ENCODE measurements at regions not wholly inside any gene's neighbourhood (a gene's known extent, or its start where the extent isn't known, plus 50 kb on each side); places are given as distances from the start of the nearest gene placed in this dataset.

DNA sequence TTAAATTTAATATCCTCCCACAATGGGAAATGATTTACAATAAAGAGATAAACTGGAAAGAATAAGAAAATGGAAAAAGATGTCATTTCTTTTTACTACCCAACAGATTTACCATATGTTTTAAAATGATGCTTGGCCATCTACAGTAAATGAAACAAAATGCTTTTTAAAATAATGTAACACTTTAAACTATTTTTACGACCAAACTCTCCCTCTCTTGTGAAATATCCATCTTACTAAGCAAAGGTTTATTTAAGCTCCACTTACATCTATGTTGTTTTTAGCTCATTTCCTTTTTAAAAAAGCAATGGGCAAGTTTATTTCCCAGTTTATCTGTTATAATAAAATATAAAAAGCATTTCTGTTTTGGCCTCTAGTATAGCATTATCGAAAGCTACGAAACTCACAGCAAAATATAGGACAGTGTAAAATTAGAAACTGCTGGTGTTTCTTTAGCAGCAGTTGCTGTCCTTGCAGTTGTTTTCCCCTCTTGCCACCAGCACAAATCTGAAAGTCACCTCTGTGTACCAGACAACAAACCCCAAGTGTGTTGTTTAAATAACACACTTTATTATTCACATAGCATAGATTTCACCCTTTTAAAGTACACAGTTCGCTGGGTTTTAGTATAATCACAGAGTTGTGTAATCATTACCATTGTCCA, 195.1 kb downstream of the CDRT15L2 start:
- H3K4me1 ChIP-seq (ENCODE audit: insufficient read depth, low read length, poor library complexity, severe bottlenecking), result peaks cover 21% of the 10 kb centered on the region
- ChIA-PET CTCF (ENCODE audit: unreplicated experiment) (no interaction called here), POLR2A (interaction anchor here (0.5 to 1.2 kb wide), 5 partner anchors 17 to 347 kb away, joined by 3 to 8 read pairs (median 3); no protein-coding TSS in a partner anchor)
- BruUV-seq (replicated peaks), result no TSS peak
- H3K4me2 ChIP-seq (ENCODE audit: low read length), result peak overlapping the region; percentile 39
- H4K20me1 ChIP-seq (ENCODE audit: insufficient read depth, low read length), result no peaks in the 10 kb centered on the region
- H3K27ac ChIP-seq (ENCODE audit: low read depth, low read length, poor library complexity, severe bottlenecking), result peak overlapping the region; percentile 0
- H3K9me3 ChIP-seq (ENCODE audit: low read length), result peaks cover 15% of the 10 kb centered on the region; the same call in 1 of the 2 replicates
- H3K79me2 ChIP-seq (ENCODE audit: insufficient read depth, low read depth, low read length), result no peaks in the 10 kb centered on the region
- no peaks in the 10 kb centered on the region for H3K9me2 ChIP-seq (ENCODE audit: insufficient read depth, low read length)
- DNase-seq (ENCODE audit: low spot score), result no peak
- H3K4me3 ChIP-seq (ENCODE audit: low read depth, low read length, poor library complexity, severe bottlenecking), result no peak overlapping the region
- TF ChIP-seq, protein P1, sequence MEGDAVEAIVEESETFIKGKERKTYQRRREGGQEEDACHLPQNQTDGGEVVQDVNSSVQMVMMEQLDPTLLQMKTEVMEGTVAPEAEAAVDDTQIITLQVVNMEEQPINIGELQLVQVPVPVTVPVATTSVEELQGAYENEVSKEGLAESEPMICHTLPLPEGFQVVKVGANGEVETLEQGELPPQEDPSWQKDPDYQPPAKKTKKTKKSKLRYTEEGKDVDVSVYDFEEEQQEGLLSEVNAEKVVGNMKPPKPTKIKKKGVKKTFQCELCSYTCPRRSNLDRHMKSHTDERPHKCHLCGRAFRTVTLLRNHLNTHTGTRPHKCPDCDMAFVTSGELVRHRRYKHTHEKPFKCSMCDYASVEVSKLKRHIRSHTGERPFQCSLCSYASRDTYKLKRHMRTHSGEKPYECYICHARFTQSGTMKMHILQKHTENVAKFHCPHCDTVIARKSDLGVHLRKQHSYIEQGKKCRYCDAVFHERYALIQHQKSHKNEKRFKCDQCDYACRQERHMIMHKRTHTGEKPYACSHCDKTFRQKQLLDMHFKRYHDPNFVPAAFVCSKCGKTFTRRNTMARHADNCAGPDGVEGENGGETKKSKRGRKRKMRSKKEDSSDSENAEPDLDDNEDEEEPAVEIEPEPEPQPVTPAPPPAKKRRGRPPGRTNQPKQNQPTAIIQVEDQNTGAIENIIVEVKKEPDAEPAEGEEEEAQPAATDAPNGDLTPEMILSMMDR (conservative IDR thresholded peaks at IDR 0.05; ENCODE audit: low read length), result no peak
- no peak for TF ChIP-seq EZH2phosphoT487 (IDR thresholded peaks at IDR 0.05; ENCODE audit: borderline replicate concordance, low read depth, low read length)
- no peaks in the 10 kb centered on the region; the same call in 1 of the 2 replicates for H3K36me3 ChIP-seq (ENCODE audit: insufficient read depth, low read length)
- intact Hi-C loops (cut with micrococcal nuclease; ENCODE audit: unreplicated experiment), result no loop called here
- peak overlapping the region; percentile 23; the same call in 1 of the 2 replicates for H2AFZ ChIP-seq (ENCODE audit: low read length)

DNA sequence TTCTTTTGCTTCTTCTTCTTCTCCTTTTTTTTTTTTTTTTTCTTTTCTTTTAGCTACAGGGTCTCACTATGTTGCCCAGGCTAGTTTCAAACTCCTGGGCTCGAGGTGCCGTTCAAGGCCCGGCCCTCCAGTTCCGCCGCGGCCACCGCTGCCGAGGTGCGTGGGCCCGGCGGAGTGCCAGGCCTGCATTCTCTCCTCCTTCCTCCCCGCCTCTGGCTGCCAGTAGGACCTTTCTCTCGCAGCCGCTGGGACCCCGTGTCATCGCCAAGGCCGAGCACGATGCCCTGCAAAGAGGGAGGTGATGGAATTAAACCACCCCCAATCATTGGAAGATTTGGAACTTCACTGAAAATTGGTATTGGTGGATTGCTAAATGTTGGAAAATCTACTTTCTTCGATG, 195.8 kb downstream of the CDRT15L2 start:
- Histone ChIP-seq H3K4me2 (ENCODE audit: low read length) (no peak overlapping the region), H4K20me1 (ENCODE audit: insufficient read depth, low read length) (no peaks in the 10 kb centered on the region), H3K27ac (ENCODE audit: low read depth, low read length, poor library complexity, severe bottlenecking) (no peak overlapping the region), H2AFZ (ENCODE audit: low read length) (peak overlapping the region; percentile 23; the same call in 1 of the 2 replicates), H3K79me2 (ENCODE audit: insufficient read depth, low read depth, low read length) (no peaks in the 10 kb centered on the region), H3K4me1 (ENCODE audit: insufficient read depth, low read length, poor library complexity, severe bottlenecking) (peaks cover 21% of the 10 kb centered on the region), H3K9me3 (ENCODE audit: low read length) (peaks cover 15% of the 10 kb centered on the region; the same call in 1 of the 2 replicates), H3K9me2 (ENCODE audit: insufficient read depth, low read length) (no peaks in the 10 kb centered on the region), H3K36me3 (ENCODE audit: insufficient read depth, low read length) (no peaks in the 10 kb centered on the region; the same call in 1 of the 2 replicates), H3K4me3 (ENCODE audit: low read depth, low read length, poor library complexity, severe bottlenecking) (no peak overlapping the region)
- ChIA-PET CTCF (ENCODE audit: unreplicated experiment) (no interaction called here), POLR2A (interaction anchor here (0.6 kb wide), 1 partner anchor 11 kb away, joined by 5 read pairs; no protein-coding TSS in a partner anchor)
- intact Hi-C loops (cut with micrococcal nuclease; ENCODE audit: unreplicated experiment), result no loop called here
- DNase-seq (ENCODE audit: low spot score), result no peak
- no TSS peak for BruUV-seq (replicated peaks)
- no peak for TF ChIP-seq EZH2phosphoT487 (IDR thresholded peaks at IDR 0.05; ENCODE audit: borderline replicate concordance, low read depth, low read length)
- TF ChIP-seq, protein P1 (conservative IDR thresholded peaks at IDR 0.05; ENCODE audit: low read length), result no peak

DNA sequence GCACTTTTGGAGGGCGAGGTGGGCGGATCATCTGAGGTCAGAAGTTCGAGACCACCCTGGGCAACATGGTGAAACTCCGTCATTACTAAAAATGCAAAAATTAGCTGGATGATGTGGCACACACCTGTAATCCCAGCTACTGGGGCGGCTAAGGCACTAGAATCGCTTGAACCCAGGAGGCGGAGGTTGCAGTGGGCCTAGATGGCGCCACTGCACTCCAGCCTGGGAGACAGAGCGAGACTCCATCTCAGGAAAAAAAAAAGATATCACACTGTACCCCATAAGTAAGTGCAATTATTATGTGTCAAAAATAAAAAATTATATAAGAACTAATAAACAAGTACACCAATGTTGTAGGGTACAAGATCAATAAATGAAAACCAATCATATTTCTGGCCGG, 200.0 kb downstream of the CDRT15L2 start:
- POLR2A ChIA-PET, result no interaction called here
- CTCF ChIA-PET (ENCODE audit: unreplicated experiment), result no interaction called here

More for the DNA sequence above, 200.0 kb downstream of the CDRT15L2 start:
- no peaks in the 10 kb centered on the region; the same call in 1 of the 2 replicates for H3K36me3 ChIP-seq (ENCODE audit: insufficient read depth, low read length)
- no peak for TF ChIP-seq EZH2phosphoT487 (IDR thresholded peaks at IDR 0.05; ENCODE audit: borderline replicate concordance, low read depth, low read length)
- TF ChIP-seq, protein P1 (conservative IDR thresholded peaks at IDR 0.05; ENCODE audit: low read length), result peak; percentile 48; the same call in 1 of the 2 replicates
- H3K9me3 ChIP-seq (ENCODE audit: low read length), result peaks cover 15% of the 10 kb centered on the region; the same call in 1 of the 2 replicates
- H3K79me2 ChIP-seq (ENCODE audit: insufficient read depth, low read depth, low read length), result no peaks in the 10 kb centered on the region
- intact Hi-C loops (cut with micrococcal nuclease; ENCODE audit: unreplicated experiment), result no loop called here
- DNase-seq (ENCODE audit: low spot score), result no peak
- H3K4me1 ChIP-seq (ENCODE audit: insufficient read depth, low read length, poor library complexity, severe bottlenecking), result peaks cover 16% of the 10 kb centered on the region
- H3K9me2 ChIP-seq (ENCODE audit: insufficient read depth, low read length), result no peaks in the 10 kb centered on the region
- no peaks in the 10 kb centered on the region for H4K20me1 ChIP-seq (ENCODE audit: insufficient read depth, low read length)
- H3K4me3 ChIP-seq (ENCODE audit: low read depth, low read length, poor library complexity, severe bottlenecking), result no peak overlapping the region
- no peak overlapping the region for H3K27ac ChIP-seq (ENCODE audit: low read depth, low read length, poor library complexity, severe bottlenecking)
- H2AFZ ChIP-seq (ENCODE audit: low read length), result no peak overlapping the region
- BruUV-seq (replicated peaks), result no TSS peak
- H3K4me2 ChIP-seq (ENCODE audit: low read length), result no peak overlapping the region

All from OCI-LY7 (cell line).